Hepatocyte (in vitro differentiated cells): ENCODE measurements at regions not wholly inside any gene's neighbourhood (a gene's known extent, or its start where the extent isn't known, plus 50 kb on each side); places are given as distances from the start of the nearest gene placed in this dataset.

Experiments
- CTCF ChIP-seq: fragments of 200-600 bp; sonication (generic); IDR thresholded peaks from 2 replicates; pipeline ENCODE4 v1.5.1; 2016; ENCODE audit warnings: antibody characterized with exemption, mild to moderate bottlenecking; ENCODE audit not compliant: poor library complexity
- EZH2 ChIP-seq: fragments of 200-600 bp; sonication (generic); IDR thresholded peaks from 2 replicates; pipeline ENCODE4 v1.6.1; 2016; ENCODE audit warnings: antibody characterized with exemption, mild to moderate bottlenecking, borderline replicate concordance

GRCh38 chr1:208524376-208524775, 280.2 kb upstream of the PLXNA2 start:
- no peak for TF ChIP-seq CTCF
- TF ChIP-seq EZH2, result no peak
